ENCODE measurements at regions not wholly inside any gene's neighbourhood (a gene's known extent, or its start where the extent isn't known, plus 50 kb on each side); places are given as distances from the start of the nearest gene placed in this dataset.

GRCh38 chr4:106854569-106855351 lies 181.4 kb downstream of the DKK2 start:
- TF ChIP-seq GATA2 (IDR thresholded peaks at IDR 0.05; ENCODE audit: low read depth, low read length) (no peak), GATA3 (IDR thresholded peaks at IDR 0.05; ENCODE audit: low read depth, low read length) (no peak)

Measured in SH-SY5Y (cell line).